GM12878 (cell line): ENCODE measurements at regions not wholly inside any gene's neighbourhood (a gene's known extent, or its start where the extent isn't known, plus 50 kb on each side); places are given as distances from the start of the nearest gene placed in this dataset.

Experiments used
- ATAC-seq: fragments of 200-7000 bp; cut with Tn5 transposase; 3 replicates; pipeline ENCODE4 v1.9.1; 2020; ENCODE audit warnings: mild to moderate bottlenecking, moderate library complexity
- BruUV-seq: library from RNA; stranded (reverse); fragments of 400-500 nt; replicated peaks from 2 replicates; lab custom pipeline; 2021; lab: Mats Ljungman, UMichigan
- CTCF ChIA-PET: fragments of 300-600 bp; sonication (Branson Sonifier 250); formaldehyde crosslinking; extraction: SDS; loops from one replicate; lab custom pipeline; 2021; ENCODE audit warnings: inconsistent platforms; lab: Yijun Ruan, JAX
- POLR2A ChIA-PET: fragments of 350-600 bp; formaldehyde crosslinking; extraction: SDS; loops from one replicate; lab custom pipeline; 2021; ENCODE audit warnings: inconsistent platforms; lab: Charles Lee
- RAD21 ChIA-PET: fragments of 300-600 bp; sonication (Branson Sonifier 250); formaldehyde crosslinking; loops from one replicate; lab custom pipeline; 2023; ENCODE audit warnings: antibody characterized with exemption; ENCODE audit not compliant: unreplicated experiment; lab: Charles Lee
- SMC1A ChIA-PET: fragments of 300-600 bp; sonication (Branson Sonifier 250); formaldehyde crosslinking; loops from one replicate; lab custom pipeline; 2023; ENCODE audit not compliant: unreplicated experiment, uncharacterized antibody; lab: Charles Lee
- DNase-seq: peaks from one replicate; pipeline ENCODE4 v3.0.0-alpha.2; 2011; ENCODE audit warnings: low read depth, low spot score
- FAIRE-seq: peaks from 3 replicates; lab custom pipeline; 2011; peaks lifted over from hg19 to GRCh38; lab: Jason Lieb, UNC
- H2AFZ ChIP-seq: 2 replicates; pipeline ENCODE4 v1.6.0; 2011; ENCODE audit warnings: low read depth, low read length, control low read depth; ENCODE audit not compliant: control insufficient read depth
- H3K27ac ChIP-seq: 2 replicates; pipeline ENCODE4 v1.5.1; 2011; ENCODE audit warnings: control low read depth; ENCODE audit not compliant: control insufficient read depth, insufficient read depth
- H3K27me3 ChIP-seq, 2 experiments: replicated peaks in 1 of 2; 2 replicates each; pipeline versions ENCODE4 v1.6.0 to v1.6.1; 2011; ENCODE audit warnings: low read length in 1 of 2; ENCODE audit not compliant: control insufficient read depth in 2 of 2, insufficient read depth in 2 of 2
- H3K36me3 ChIP-seq, 2 experiments: 2 replicates each; pipeline ENCODE4 v1.5.1; 2011; ENCODE audit warnings: low read length in 1 of 2; ENCODE audit not compliant: control insufficient read depth in 2 of 2, insufficient read depth in 2 of 2
- H3K4me1 ChIP-seq: 2 replicates; pipeline ENCODE4 v1.6.1; 2011; ENCODE audit warnings: mild to moderate bottlenecking, low read length, moderate library complexity, mixed read lengths; ENCODE audit not compliant: control insufficient read depth, insufficient read depth
- H3K4me2 ChIP-seq: 2 replicates; pipeline ENCODE4 v1.6.0; 2011; ENCODE audit warnings: control low read depth; ENCODE audit not compliant: control insufficient read depth, insufficient read depth
- H3K4me3 ChIP-seq: fragments of 200-600 bp; sonication (generic); 2 replicates; pipeline ENCODE4 v1.5.1; 2016
- H3K79me2 ChIP-seq: 2 replicates; pipeline ENCODE4 v1.6.0; 2011; ENCODE audit warnings: low read length; ENCODE audit not compliant: control insufficient read depth, insufficient read depth
- H3K9ac ChIP-seq: 2 replicates; pipeline ENCODE4 v1.8.0; 2011; ENCODE audit warnings: low read length, control low read depth, mixed read lengths; ENCODE audit not compliant: control insufficient read depth, insufficient read depth
- H3K9me3 ChIP-seq: replicated peaks from 3 replicates; pipeline ENCODE4 v1.5.1; 2011; ENCODE audit warnings: mild to moderate bottlenecking, low read length; ENCODE audit not compliant: control insufficient read depth, insufficient read depth
- H4K20me1 ChIP-seq: 2 replicates; pipeline ENCODE4 v1.6.0; 2011; ENCODE audit not compliant: control insufficient read depth, insufficient read depth
- ASH2L ChIP-seq: fragments of 300-600, 200-600 bp; sonication (generic); IDR thresholded peaks from 2 replicates; pipeline ENCODE4 v1.6.1; 2017; ENCODE audit warnings: low read depth, mild to moderate bottlenecking, borderline replicate concordance
- CBX5 ChIP-seq: sonication (generic); IDR thresholded peaks from 2 replicates; pipeline ENCODE4 v1.6.1; 2016; ENCODE audit warnings: low read depth, moderate library complexity, mild to moderate bottlenecking, inconsistent platforms
- CHD4 ChIP-seq: fragments of 200-600 bp; sonication (generic); IDR thresholded peaks from 2 replicates; pipeline ENCODE4 v1.6.1; 2016; ENCODE audit warnings: mild to moderate bottlenecking
- ESRRA ChIP-seq: IDR thresholded peaks from 2 replicates; pipeline ENCODE4 v1.6.1; 2012; ENCODE audit warnings: mild to moderate bottlenecking, low read length, improper control_type of control experiment
- MEF2B ChIP-seq: fragments of 450-650 bp; IDR thresholded peaks from 2 replicates; pipeline ENCODE4 v1.6.1; 2018; ENCODE audit warnings: mild to moderate bottlenecking, moderate library complexity; ENCODE audit not compliant: partially characterized antibody, poor library complexity, severe bottlenecking
- MYC ChIP-seq: IDR thresholded peaks from 2 replicates; pipeline ENCODE4 v1.6.1; 2011; ENCODE audit warnings: mild to moderate bottlenecking, low read length, moderate library complexity, inconsistent platforms; ENCODE audit not compliant: insufficient read depth, insufficient replicate concordance, insufficient read length, severe bottlenecking
- NFYB ChIP-seq: IDR thresholded peaks from 2 replicates; pipeline ENCODE4 v1.6.1; 2011; ENCODE audit warnings: low read depth, mild to moderate bottlenecking, low read length, improper control_type of control experiment, moderate library complexity; ENCODE audit not compliant: insufficient read depth
- SIN3A ChIP-seq: IDR thresholded peaks from 2 replicates; pipeline ENCODE4 v1.6.1; 2012; ENCODE audit warnings: low read depth, low read length, improper control_type of control experiment
- ZNF24 ChIP-seq: fragments of 450-650 bp; IDR thresholded peaks from 2 replicates; pipeline ENCODE4 v1.6.1; 2017; ENCODE audit warnings: antibody characterized with exemption, mild to moderate bottlenecking
- ZNF384 ChIP-seq: IDR thresholded peaks from 2 replicates; pipeline ENCODE4 v1.6.1; 2012; ENCODE audit warnings: low read depth, mild to moderate bottlenecking, low read length, improper control_type of control experiment, borderline replicate concordance
- WGBS: methylation state at CpG from one replicate; pipeline ENCODE4 v1.1.6; 2016; ENCODE audit warnings: low lambda C conversion rate; ENCODE audit not compliant: insufficient replicate concordance, insufficient coverage; ENCODE audit errors: missing lambda C conversion rate; 5-methylcytosine and 5-hydroxymethylcytosine counted together
- in situ Hi-C: fragments of 300-500 bp; cut with MboI; formaldehyde crosslinking; loops from 9 replicates; pipeline ENCODE4 v1.14.3; 2018; ENCODE audit warnings: mixed read lengths
- intact Hi-C: fragments of 100-400 bp; cut with micrococcal nuclease; formaldehyde crosslinking; loops from one replicate; pipeline ENCODE4 v1.14.2; 2022; ENCODE audit not compliant: unreplicated experiment
- TF ChIP-seq, protein P1 (sequence below): fragments of 450-650 bp; IDR thresholded peaks from 2 replicates; pipeline ENCODE4 v1.6.1; 2017; ENCODE audit warnings: low read depth, mild to moderate bottlenecking, moderate library complexity
- TF ChIP-seq, protein P2 (sequence below): fragments of 450-650 bp; conservative IDR thresholded peaks from 2 replicates; pipeline ENCODE4 v1.6.1; 2017; ENCODE audit warnings: mild to moderate bottlenecking, moderate library complexity
- TF ChIP-seq, protein P3 (sequence below): fragments of 450-650 bp; IDR thresholded peaks from 2 replicates; pipeline ENCODE4 v1.6.1; 2014; ENCODE audit warnings: mild to moderate bottlenecking
- TF ChIP-seq, protein P4 (sequence below): fragments of 450-650 bp; IDR thresholded peaks from 2 replicates; pipeline ENCODE4 v1.6.1; 2018; ENCODE audit warnings: borderline replicate concordance, mild to moderate bottlenecking; ENCODE audit not compliant: partially characterized antibody

DNA sequence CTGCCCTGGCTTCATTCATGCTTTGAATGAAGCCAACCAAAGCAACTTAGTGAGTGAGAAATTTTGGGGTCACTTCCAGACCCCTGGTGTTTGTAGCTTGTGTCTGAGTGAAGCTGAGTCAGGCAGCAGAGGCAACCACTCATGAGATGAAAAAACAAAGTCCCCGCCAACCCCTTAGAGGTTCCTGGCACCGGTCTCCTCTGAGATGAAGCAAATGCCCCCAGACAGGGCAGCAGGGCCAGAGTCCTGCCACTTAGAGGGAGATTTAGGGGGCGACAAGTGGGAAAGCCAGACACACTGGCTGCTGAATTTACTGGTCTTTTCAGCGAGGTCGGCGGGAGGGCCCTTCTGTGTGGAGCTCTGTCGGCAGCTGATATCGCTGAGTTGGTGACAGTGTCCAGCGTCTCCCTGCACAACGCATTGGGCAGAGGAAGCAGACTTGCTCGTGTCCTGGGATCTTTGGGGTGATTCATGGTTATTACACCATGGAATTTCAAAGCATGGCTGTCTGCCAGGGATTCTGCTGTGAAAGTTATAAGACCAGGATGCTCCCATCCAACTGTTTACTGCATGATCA lies 482.6 kb downstream of the MIAT start (continued):
- TF ChIP-seq ZNF384 (no peak), MEF2B (no peak), CHD4 (no peak), CBX5 (no peak), ASH2L (no peak)
- TF ChIP-seq, protein P1, sequence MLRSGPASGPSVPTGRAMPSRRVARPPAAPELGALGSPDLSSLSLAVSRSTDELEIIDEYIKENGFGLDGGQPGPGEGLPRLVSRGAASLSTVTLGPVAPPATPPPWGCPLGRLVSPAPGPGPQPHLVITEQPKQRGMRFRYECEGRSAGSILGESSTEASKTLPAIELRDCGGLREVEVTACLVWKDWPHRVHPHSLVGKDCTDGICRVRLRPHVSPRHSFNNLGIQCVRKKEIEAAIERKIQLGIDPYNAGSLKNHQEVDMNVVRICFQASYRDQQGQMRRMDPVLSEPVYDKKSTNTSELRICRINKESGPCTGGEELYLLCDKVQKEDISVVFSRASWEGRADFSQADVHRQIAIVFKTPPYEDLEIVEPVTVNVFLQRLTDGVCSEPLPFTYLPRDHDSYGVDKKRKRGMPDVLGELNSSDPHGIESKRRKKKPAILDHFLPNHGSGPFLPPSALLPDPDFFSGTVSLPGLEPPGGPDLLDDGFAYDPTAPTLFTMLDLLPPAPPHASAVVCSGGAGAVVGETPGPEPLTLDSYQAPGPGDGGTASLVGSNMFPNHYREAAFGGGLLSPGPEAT = no peak
- TF ChIP-seq, protein P2, sequence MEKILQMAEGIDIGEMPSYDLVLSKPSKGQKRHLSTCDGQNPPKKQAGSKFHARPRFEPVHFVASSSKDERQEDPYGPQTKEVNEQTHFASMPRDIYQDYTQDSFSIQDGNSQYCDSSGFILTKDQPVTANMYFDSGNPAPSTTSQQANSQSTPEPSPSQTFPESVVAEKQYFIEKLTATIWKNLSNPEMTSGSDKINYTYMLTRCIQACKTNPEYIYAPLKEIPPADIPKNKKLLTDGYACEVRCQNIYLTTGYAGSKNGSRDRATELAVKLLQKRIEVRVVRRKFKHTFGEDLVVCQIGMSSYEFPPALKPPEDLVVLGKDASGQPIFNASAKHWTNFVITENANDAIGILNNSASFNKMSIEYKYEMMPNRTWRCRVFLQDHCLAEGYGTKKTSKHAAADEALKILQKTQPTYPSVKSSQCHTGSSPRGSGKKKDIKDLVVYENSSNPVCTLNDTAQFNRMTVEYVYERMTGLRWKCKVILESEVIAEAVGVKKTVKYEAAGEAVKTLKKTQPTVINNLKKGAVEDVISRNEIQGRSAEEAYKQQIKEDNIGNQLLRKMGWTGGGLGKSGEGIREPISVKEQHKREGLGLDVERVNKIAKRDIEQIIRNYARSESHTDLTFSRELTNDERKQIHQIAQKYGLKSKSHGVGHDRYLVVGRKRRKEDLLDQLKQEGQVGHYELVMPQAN = no peak
- TF ChIP-seq, all 136 proteins: peak for 0

DNA sequence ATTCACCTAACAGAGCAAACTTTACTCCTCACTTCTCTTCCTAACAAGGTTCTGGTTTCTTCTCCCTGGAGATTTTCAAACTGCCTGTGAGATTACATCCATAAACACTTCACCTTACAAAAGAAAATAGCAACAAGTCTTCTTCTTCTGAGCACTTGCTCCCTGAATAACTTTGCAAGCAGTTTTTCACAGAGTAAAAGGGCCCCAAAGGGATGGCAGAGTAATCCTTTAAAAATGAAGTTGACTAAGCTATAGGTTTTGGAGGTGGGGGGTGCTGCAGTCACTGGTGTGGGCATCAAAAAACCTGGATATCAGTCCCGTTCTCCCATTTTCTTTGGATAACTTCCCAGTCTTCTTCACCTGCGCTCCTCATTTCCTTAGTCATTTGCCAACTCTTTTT lies 484.9 kb downstream of the MIAT start:
- ATAC-seq = no peak
- 10% methylated on average over 2 of the region's 2 CpGs for WGBS
- no peak overlapping the region for H3K4me2 ChIP-seq
- H3K4me1 ChIP-seq = no peaks in the 10 kb centered on the region
- H3K4me3 ChIP-seq = no peak overlapping the region
- H3K27ac ChIP-seq = no peak overlapping the region
- no peaks in the 10 kb centered on the region for H3K79me2 ChIP-seq
- CTCF ChIA-PET = interaction anchor here (0.6 kb wide), 1 partner anchor 26 kb away, joined by 4 read pairs; no protein-coding TSS in a partner anchor
- no peak overlapping the region for H2AFZ ChIP-seq
- H4K20me1 ChIP-seq = no peaks in the 10 kb centered on the region
- no peak for DNase-seq
- no peaks in the 10 kb centered on the region for H3K9me3 ChIP-seq
- RAD21 ChIA-PET = no interaction called here
- 0 out of 4 replicates have a peak, but pooled peaks cover 0 to 2% of the 10 kb centered on the region in 2 experiments for H3K27me3 ChIP-seq
- in situ Hi-C loops = no loop called here
- intact Hi-C loops = no loop called here
- POLR2A ChIA-PET = no interaction called here
- SMC1A ChIA-PET = no interaction called here
- H3K9ac ChIP-seq = no peak overlapping the region
- no peak for FAIRE-seq
- BruUV-seq = no TSS peak
- H3K36me3 ChIP-seq = no peaks in the 10 kb centered on the region
- TF ChIP-seq ZNF24 = no peak
- TF ChIP-seq, protein P3, sequence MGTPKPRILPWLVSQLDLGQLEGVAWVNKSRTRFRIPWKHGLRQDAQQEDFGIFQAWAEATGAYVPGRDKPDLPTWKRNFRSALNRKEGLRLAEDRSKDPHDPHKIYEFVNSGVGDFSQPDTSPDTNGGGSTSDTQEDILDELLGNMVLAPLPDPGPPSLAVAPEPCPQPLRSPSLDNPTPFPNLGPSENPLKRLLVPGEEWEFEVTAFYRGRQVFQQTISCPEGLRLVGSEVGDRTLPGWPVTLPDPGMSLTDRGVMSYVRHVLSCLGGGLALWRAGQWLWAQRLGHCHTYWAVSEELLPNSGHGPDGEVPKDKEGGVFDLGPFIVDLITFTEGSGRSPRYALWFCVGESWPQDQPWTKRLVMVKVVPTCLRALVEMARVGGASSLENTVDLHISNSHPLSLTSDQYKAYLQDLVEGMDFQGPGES = no peak
- TF ChIP-seq NFYB = no peak
- no peak for TF ChIP-seq MYC
- TF ChIP-seq SIN3A = no peak
- TF ChIP-seq, protein P4, sequence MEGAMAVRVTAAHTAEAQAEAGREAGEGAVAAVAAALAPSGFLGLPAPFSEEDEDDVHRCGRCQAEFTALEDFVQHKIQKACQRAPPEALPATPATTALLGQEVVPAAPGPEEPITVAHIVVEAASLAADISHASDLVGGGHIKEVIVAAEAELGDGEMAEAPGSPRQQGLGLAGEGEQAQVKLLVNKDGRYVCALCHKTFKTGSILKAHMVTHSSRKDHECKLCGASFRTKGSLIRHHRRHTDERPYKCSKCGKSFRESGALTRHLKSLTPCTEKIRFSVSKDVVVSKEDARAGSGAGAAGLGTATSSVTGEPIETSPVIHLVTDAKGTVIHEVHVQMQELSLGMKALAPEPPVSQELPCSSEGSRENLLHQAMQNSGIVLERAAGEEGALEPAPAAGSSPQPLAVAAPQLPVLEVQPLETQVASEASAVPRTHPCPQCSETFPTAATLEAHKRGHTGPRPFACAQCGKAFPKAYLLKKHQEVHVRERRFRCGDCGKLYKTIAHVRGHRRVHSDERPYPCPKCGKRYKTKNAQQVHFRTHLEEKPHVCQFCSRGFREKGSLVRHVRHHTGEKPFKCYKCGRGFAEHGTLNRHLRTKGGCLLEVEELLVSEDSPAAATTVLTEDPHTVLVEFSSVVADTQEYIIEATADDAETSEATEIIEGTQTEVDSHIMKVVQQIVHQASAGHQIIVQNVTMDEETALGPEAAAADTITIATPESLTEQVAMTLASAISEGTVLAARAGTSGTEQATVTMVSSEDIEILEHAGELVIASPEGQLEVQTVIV = no peak
- no peak for TF ChIP-seq ESRRA
